ENCODE measurements at regions not wholly inside any gene's neighbourhood (a gene's known extent, or its start where the extent isn't known, plus 50 kb on each side); places are given as distances from the start of the nearest gene placed in this dataset.

GRCh38 chr7:35553519-35553918 lies 141.4 kb downstream of the HERPUD2 start:
- H3K4me3 ChIP-seq: no peak overlapping the region
- intact Hi-C loops (cut with DNase I; ENCODE audit: low total_unique reads): no loop called here
- no peak overlapping the region for H3K27ac ChIP-seq
- no peaks in the 10 kb centered on the region for H3K36me3 ChIP-seq (ENCODE audit: low read depth, missing control alignments)
- H3K4me1 ChIP-seq: no peaks in the 10 kb centered on the region
- no peaks in the 10 kb centered on the region for H3K27me3 ChIP-seq
- H3K9me3 ChIP-seq: no peaks in the 10 kb centered on the region
- DNase-seq: no peak
- WGBS, 2 donors: 60 to 69% methylated on average over 2 of the region's 2 CpGs
- TF ChIP-seq CTCF (IDR thresholded peaks at IDR 0.05): no peak
- TF ChIP-seq POLR2A (IDR thresholded peaks at IDR 0.05): no peak

GRCh38 chr7:35552691-35553090 lies 142.2 kb downstream of the HERPUD2 start:
- TF ChIP-seq POLR2A (IDR thresholded peaks at IDR 0.05) (no peak), CTCF (IDR thresholded peaks at IDR 0.05) (no peak)
- DNase-seq: no peak
- WGBS, 2 donors: 87 to 92% methylated on average over 2 of the region's 2 CpGs
- no peak overlapping the region for H3K27ac ChIP-seq
- intact Hi-C loops (cut with DNase I; ENCODE audit: low total_unique reads): no loop called here
- no peaks in the 10 kb centered on the region for H3K36me3 ChIP-seq (ENCODE audit: low read depth, missing control alignments)
- H3K4me1 ChIP-seq: no peaks in the 10 kb centered on the region
- no peaks in the 10 kb centered on the region for H3K9me3 ChIP-seq
- H3K4me3 ChIP-seq: no peak overlapping the region
- no peaks in the 10 kb centered on the region for H3K27me3 ChIP-seq

GRCh38 chr7:35551321-35552081 lies 143.4 kb downstream of the HERPUD2 start:
- no peaks in the 10 kb centered on the region for H3K9me3 ChIP-seq
- H3K4me3 ChIP-seq: no peak overlapping the region
- DNase-seq: no peak
- 51 to 65% methylated on average over 3 of the region's 3 CpGs for WGBS, 2 donors
- TF ChIP-seq POLR2A (IDR thresholded peaks at IDR 0.05) (no peak), CTCF (IDR thresholded peaks at IDR 0.05) (no peak)
- H3K36me3 ChIP-seq (ENCODE audit: low read depth, missing control alignments): no peaks in the 10 kb centered on the region
- intact Hi-C loops (cut with DNase I; ENCODE audit: low total_unique reads): no loop called here
- H3K27ac ChIP-seq: no peak overlapping the region
- no peaks in the 10 kb centered on the region for H3K4me1 ChIP-seq
- H3K27me3 ChIP-seq: no peaks in the 10 kb centered on the region

- Histone ChIP-seq H3K27ac (no peak overlapping the region), H3K9me3 (no peaks in the 10 kb centered on the region), H3K27me3 (no peaks in the 10 kb centered on the region), H3K4me1 (no peaks in the 10 kb centered on the region), H3K36me3 (ENCODE audit: low read depth, missing control alignments) (no peaks in the 10 kb centered on the region), H3K4me3 (no peak overlapping the region)
- 74 to 90% methylated on average over 5 of the region's 5 CpGs for WGBS, 2 donors
- intact Hi-C loops (cut with DNase I; ENCODE audit: low total_unique reads): no loop called here
- no peak for DNase-seq
- TF ChIP-seq CTCF (IDR thresholded peaks at IDR 0.05): no peak
- TF ChIP-seq POLR2A (IDR thresholded peaks at IDR 0.05): no peak
Observed at GRCh38 chr7:35550831-35551230, 144.1 kb downstream of the HERPUD2 start.

GRCh38 chr7:35549781-35550180 lies 145.2 kb downstream of the HERPUD2 start:
- no peak overlapping the region for H3K4me3 ChIP-seq
- no peaks in the 10 kb centered on the region for H3K9me3 ChIP-seq
- H3K27ac ChIP-seq: no peak overlapping the region
- TF ChIP-seq POLR2A (IDR thresholded peaks at IDR 0.05) (no peak), CTCF (IDR thresholded peaks at IDR 0.05) (no peak)
- H3K27me3 ChIP-seq: no peaks in the 10 kb centered on the region
- DNase-seq: no peak
- intact Hi-C loops (cut with DNase I; ENCODE audit: low total_unique reads): no loop called here
- H3K36me3 ChIP-seq (ENCODE audit: low read depth, missing control alignments): no peaks in the 10 kb centered on the region
- H3K4me1 ChIP-seq: no peaks in the 10 kb centered on the region
- 97 to 100% methylated on average over 2 to 3 of the region's 3 CpGs for WGBS, 2 donors
